ENCODE measurements at regions not wholly inside any gene's neighbourhood (a gene's known extent, or its start where the extent isn't known, plus 50 kb on each side); places are given as distances from the start of the nearest gene placed in this dataset.

GRCh38 chr6:74015427-74015826 lies 319.4 kb downstream of the CD109 start:
- no peak for TF ChIP-seq CTCF (IDR thresholded peaks at IDR 0.05 in 8 of 11, conservative IDR thresholded peaks at IDR 0.05 in 3 of 11)
- no peak for TF ChIP-seq POLR2AphosphoS5 (IDR thresholded peaks at IDR 0.05)
- no peak for TF ChIP-seq POLR2A (IDR thresholded peaks at IDR 0.05)
